Stomach (tissue), 8 donors: ENCODE measurements at regions not wholly inside any gene's neighbourhood (a gene's known extent, or its start where the extent isn't known, plus 50 kb on each side); places are given as distances from the start of the nearest gene placed in this dataset.

ENCODE experiments used
- DNase-seq, 2 donors: peaks; one replicate each; pipeline versions ENCODE4 v3.0.0 to v3.0.0-alpha.2; 2013 to 2019
- H3K27ac ChIP-seq, 5 donors: fragments of 200-600 bp in 4 of 5; sonication (generic) in 4 of 5; one replicate each; pipeline ENCODE4 v1.5.1; 2013 to 2019; ENCODE audit warnings: mild to moderate bottlenecking in 1 of 5, moderate library complexity in 1 of 5
- H3K27me3 ChIP-seq, 3 donors: fragments of 200-600 bp; sonication (generic); one replicate each; pipeline ENCODE4 v1.5.1; 2017 to 2019; ENCODE audit warnings: mixed run types in 1 of 3
- H3K36me3 ChIP-seq, 4 donors: fragments of 200-600 bp; sonication (generic); 1 replicate in 3 of 4; 2 replicates in 1 of 4; pipeline ENCODE4 v1.5.1; 2016 to 2019
- H3K4me1 ChIP-seq, 4 donors: fragments of 200-600 bp; sonication (generic); one replicate each; pipeline ENCODE4 v1.5.1; 2016 to 2019
- H3K4me3 ChIP-seq, 4 donors: fragments of 200-600 bp; sonication (generic) in 3 of 4; one replicate each; pipeline ENCODE4 v1.5.1; 2016 to 2019; ENCODE audit warnings: mild to moderate bottlenecking in 1 of 4
- H3K9me3 ChIP-seq, 4 donors: fragments of 200-600 bp; sonication (generic); one replicate each; pipeline ENCODE4 v1.5.1; 2016 to 2019
- CTCF ChIP-seq, 7 experiments: fragments of 450-650 bp in 4 of 7; fragments of 200-600 bp in 3 of 7; sonication (generic) in 3 of 7; IDR thresholded peaks; one replicate each; pipeline ENCODE4 v1.5.1; 2016 to 2019; ENCODE audit warnings: antibody characterized with exemption in 7 of 7, control low read depth in 2 of 7, mild to moderate bottlenecking in 1 of 7
- EP300 ChIP-seq: sonication (generic); formaldehyde crosslinking; IDR thresholded peaks from one replicate; pipeline ENCODE4 v1.6.1; 2017; ENCODE audit warnings: antibody characterized with exemption
- POLR2A ChIP-seq, 4 donors: fragments of 450-650 bp; IDR thresholded peaks; one replicate each; pipeline ENCODE4 v1.6.1; 2016; ENCODE audit warnings: antibody characterized with exemption in 4 of 4, control low read depth in 2 of 4, mild to moderate bottlenecking in 1 of 4, moderate library complexity in 1 of 4
- POLR2AphosphoS5 ChIP-seq, 3 donors: sonication (generic); formaldehyde crosslinking; IDR thresholded peaks; one replicate each; pipeline ENCODE4 v1.6.1; 2016; ENCODE audit warnings: antibody characterized with exemption in 3 of 3
- WGBS, 5 donors: extraction: QIAGEN DNeasy Blood & Tissue Kit in 3 of 5; methylation state at CpG; one replicate each; pipeline versions ENCODE4 v1.1.5 to v1.1.7; 2013 to 2018; 5-methylcytosine and 5-hydroxymethylcytosine counted together
- intact Hi-C: fragments of 100-400 bp; cut with DNase I; formaldehyde crosslinking; loops from one replicate; pipeline ENCODE4 v1.15.1; 2023; ENCODE audit warnings: low total_unique reads
- donor health status: healthy with polysubstance abuse.
- donor health status: Bipolar disorder and iron deficiency.
- donor health status: healthy.

- no peak for DNase-seq
- H3K27me3 ChIP-seq: peaks cover 0 to 4% (median 0%) of the 10 kb centered on the region in 3 donors
- TF ChIP-seq POLR2AphosphoS5 (IDR thresholded peaks at IDR 0.05) (no peak), POLR2A (IDR thresholded peaks at IDR 0.05) (no peak), EP300 (no peak), CTCF (IDR thresholded peaks at IDR 0.05) (no peak)
- no peaks in the 10 kb centered on the region for H3K36me3 ChIP-seq
- H3K27ac ChIP-seq: no peak overlapping the region
- H3K4me1 ChIP-seq: peaks cover 0 to 7% (median 0%) of the 10 kb centered on the region in 4 donors
- intact Hi-C loops: no loop called here
- H3K9me3 ChIP-seq: no peaks in the 10 kb centered on the region
- WGBS, 5 donors: 73 to 83% (median 83%) methylated on average over 3 of the region's 3 CpGs
- H3K4me3 ChIP-seq: no peak overlapping the region
These were observed 348.7 kb upstream of the RUNX1 start for GRCh38 chr21:35397781-35398180.

DNA sequence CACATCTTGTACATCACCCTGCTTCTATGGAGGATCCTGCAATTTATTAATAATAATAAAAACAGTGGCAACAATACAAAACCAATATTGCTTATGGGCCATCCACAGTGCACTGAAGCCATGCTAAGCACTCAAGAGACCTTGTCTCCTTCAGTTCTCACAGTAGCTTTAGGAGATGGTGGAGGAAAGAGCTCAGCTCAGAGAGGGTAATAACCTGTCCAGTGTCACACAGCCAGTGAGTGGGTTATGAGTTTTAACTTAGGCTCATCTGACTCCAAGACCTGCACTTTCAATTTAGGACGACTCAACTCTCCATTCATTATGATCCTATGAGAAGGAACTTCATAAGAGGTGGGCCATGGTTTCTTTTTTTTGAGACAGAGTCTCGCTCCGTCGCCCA, 347.6 kb upstream of the RUNX1 start:
- no peaks in the 10 kb centered on the region for H3K9me3 ChIP-seq
- intact Hi-C loops: no loop called here
- H3K4me1 ChIP-seq: peaks cover 0 to 7% (median 0%) of the 10 kb centered on the region in 4 donors
- no peaks in the 10 kb centered on the region for H3K36me3 ChIP-seq
- no peak overlapping the region for H3K4me3 ChIP-seq
- peaks cover 0 to 4% (median 0%) of the 10 kb centered on the region in 3 donors for H3K27me3 ChIP-seq
- TF ChIP-seq POLR2A (IDR thresholded peaks at IDR 0.05) (no peak), EP300 (no peak), CTCF (IDR thresholded peaks at IDR 0.05) (no peak), POLR2AphosphoS5 (IDR thresholded peaks at IDR 0.05) (no peak)
- DNase-seq: no peak
- no peak overlapping the region for H3K27ac ChIP-seq
- WGBS, 5 donors: 96 to 100% (median 98%) methylated on average over 4 of the region's 4 CpGs

DNA sequence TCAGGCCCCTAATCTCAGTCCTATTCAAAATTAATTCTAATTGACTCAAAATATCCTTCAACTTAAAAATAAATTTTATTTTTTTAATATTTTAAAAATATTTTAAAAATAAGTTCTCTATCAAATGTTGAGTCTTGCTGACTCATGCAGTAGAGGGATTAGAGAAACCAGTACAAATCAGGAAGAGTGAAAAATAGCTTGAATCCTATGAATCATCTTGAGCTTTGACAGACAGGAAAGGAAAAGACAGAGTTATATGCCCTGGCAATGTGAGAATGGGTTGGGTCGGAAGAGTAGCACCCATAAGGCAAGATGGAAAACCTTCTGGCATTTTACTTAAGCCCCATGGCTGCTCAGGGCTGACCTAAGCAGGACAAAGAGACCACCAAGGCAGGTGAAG, 346.6 kb upstream of the RUNX1 start:
- Histone ChIP-seq H3K4me3 (no peak overlapping the region), H3K4me1 (peaks cover 0 to 7% (median 0%) of the 10 kb centered on the region in 4 donors), H3K27ac (no peak overlapping the region), H3K27me3 (peaks cover 0 to 4% (median 0%) of the 10 kb centered on the region in 3 donors), H3K36me3 (no peaks in the 10 kb centered on the region), H3K9me3 (no peaks in the 10 kb centered on the region)
- no peak for DNase-seq
- no peak for TF ChIP-seq POLR2A (IDR thresholded peaks at IDR 0.05)
- no peak for TF ChIP-seq CTCF (IDR thresholded peaks at IDR 0.05)
- intact Hi-C loops: no loop called here
- 67 to 87% (median 75%) methylated on average over 1 of the region's 1 CpG for WGBS, 5 donors

DNA sequence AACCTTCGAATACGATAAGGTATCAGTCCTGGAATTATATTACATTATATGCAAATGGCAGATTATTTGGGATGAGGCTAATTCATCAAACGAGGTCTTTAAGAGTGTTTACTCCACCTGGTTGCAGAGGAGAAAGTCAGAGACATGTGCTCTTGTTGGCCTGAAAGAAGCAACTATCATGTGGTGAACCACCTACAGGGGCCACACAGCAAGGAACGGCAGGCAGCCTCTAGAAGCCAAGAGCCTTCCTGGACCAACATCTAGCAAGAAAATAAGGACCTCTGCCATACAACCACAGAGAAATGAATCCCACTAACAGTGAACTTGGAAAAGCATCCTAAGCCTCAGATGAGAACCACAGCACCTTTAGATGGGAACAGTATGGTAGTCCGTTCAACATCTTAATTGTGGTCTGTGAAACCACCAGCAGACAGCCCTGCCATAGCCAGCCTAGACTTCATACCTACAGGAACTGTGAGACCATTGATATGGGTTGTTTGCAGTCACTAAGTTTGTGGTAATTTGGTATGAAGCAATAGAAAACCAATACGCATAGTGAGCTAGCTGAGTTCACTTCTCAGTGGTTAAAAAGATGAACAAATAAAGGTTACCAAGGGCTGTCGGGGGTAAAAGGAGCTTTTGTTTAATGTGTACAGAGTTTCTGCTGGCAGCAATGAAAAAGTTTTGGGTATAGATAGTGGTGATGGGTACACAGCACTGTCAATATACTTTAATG, 345.7 kb upstream of the RUNX1 start:
- no peak overlapping the region for H3K4me3 ChIP-seq
- intact Hi-C loops: no loop called here
- 73 to 82% (median 78%) methylated on average over 7 of the region's 7 CpGs for WGBS, 5 donors
- TF ChIP-seq EP300: no peak
- no peak for TF ChIP-seq POLR2AphosphoS5 (IDR thresholded peaks at IDR 0.05)
- TF ChIP-seq CTCF (IDR thresholded peaks at IDR 0.05): no peak
- no peak for TF ChIP-seq POLR2A (IDR thresholded peaks at IDR 0.05)
- no peaks in the 10 kb centered on the region for H3K36me3 ChIP-seq
- H3K27ac ChIP-seq: no peak overlapping the region
- peaks cover 0 to 7% (median 0%) of the 10 kb centered on the region in 4 donors for H3K4me1 ChIP-seq
- no peaks in the 10 kb centered on the region for H3K9me3 ChIP-seq
- H3K27me3 ChIP-seq: peaks cover 0 to 4% (median 0%) of the 10 kb centered on the region in 3 donors
- no peak for DNase-seq
